ENCODE measurements at regions not wholly inside any gene's neighbourhood (a gene's known extent, or its start where the extent isn't known, plus 50 kb on each side); places are given as distances from the start of the nearest gene placed in this dataset.

- TF ChIP-seq CTCF (IDR thresholded peaks at IDR 0.05) (no peak), EP300 (IDR thresholded peaks at IDR 0.05) (no peak)
Measured at GRCh38 chr7:67438913-67439505, 442.4 kb downstream of the TYW1 start.
